Osteocyte (in vitro differentiated cells): ENCODE measurements at regions not wholly inside any gene's neighbourhood (a gene's known extent, or its start where the extent isn't known, plus 50 kb on each side); places are given as distances from the start of the nearest gene placed in this dataset.
"Not testable (repeated sequence)": the region's sequence is repeated elsewhere in the genome, so short reads cannot be mapped to it uniquely, and the experiment has no call there.

ENCODE experiments used
- DNase-seq: peaks from one replicate; pipeline ENCODE4 v3.0.0; 2021; ENCODE audit warnings: mixed read lengths; ENCODE audit not compliant: unreplicated experiment; ENCODE audit errors: extremely low spot score
- H3K27ac Mint-ChIP-seq: one replicate; pipeline ENCODE4 v1.8.0; 2021; ENCODE audit warnings: mild to moderate bottlenecking, mixed read lengths; ENCODE audit not compliant: unreplicated experiment
- H3K27me3 Mint-ChIP-seq: one replicate; pipeline ENCODE4 v1.8.0; 2021; ENCODE audit warnings: mixed read lengths; ENCODE audit not compliant: unreplicated experiment
- H3K36me3 Mint-ChIP-seq: one replicate; pipeline ENCODE4 v1.8.0; 2021; ENCODE audit warnings: mixed read lengths; ENCODE audit not compliant: unreplicated experiment
- H3K4me1 Mint-ChIP-seq: one replicate; pipeline ENCODE4 v1.8.0; 2021; ENCODE audit warnings: mixed read lengths; ENCODE audit not compliant: unreplicated experiment
- H3K4me3 Mint-ChIP-seq: one replicate; pipeline ENCODE4 v1.8.0; 2021; ENCODE audit warnings: mild to moderate bottlenecking, moderate library complexity, mixed read lengths; ENCODE audit not compliant: unreplicated experiment
- H3K9me3 Mint-ChIP-seq: one replicate; pipeline ENCODE4 v1.8.0; 2021; ENCODE audit warnings: mixed read lengths; ENCODE audit not compliant: unreplicated experiment
- CTCF ChIP-seq: fragments of 200-600 bp; sonication (generic); IDR thresholded peaks from 2 replicates; pipeline ENCODE4 v1.5.0; 2021; ENCODE audit warnings: antibody characterized with exemption, mild to moderate bottlenecking, moderate library complexity

GRCh38 chr14:96706893-96707292 is 90.3 kb upstream of the VRK1 start:
- Mint-ChIP-seq H3K9me3 (no peaks in the 10 kb centered on the region), H3K36me3 (no peaks in the 10 kb centered on the region), H3K27me3 (no peaks in the 10 kb centered on the region), H3K4me1 (no peaks in the 10 kb centered on the region), H3K27ac (no peak overlapping the region), H3K4me3 (no peak overlapping the region)
- no peak for DNase-seq
- TF ChIP-seq CTCF: no peak

- Mint-ChIP-seq H3K36me3 (no peaks in the 10 kb centered on the region), H3K4me1 (no peaks in the 10 kb centered on the region), H3K27me3 (no peaks in the 10 kb centered on the region), H3K4me3 (no peak overlapping the region), H3K27ac (no peak overlapping the region), H3K9me3 (no peaks in the 10 kb centered on the region)
- TF ChIP-seq CTCF: no peak
- no peak for DNase-seq
Observed at GRCh38 chr14:96710060-96710666, 87.0 kb upstream of the VRK1 start.

GRCh38 chr14:96711559-96712267 is 85.5 kb upstream of the VRK1 start:
- Mint-ChIP-seq H3K27me3 (peaks cover 2% of the 10 kb centered on the region), H3K4me1 (no peaks in the 10 kb centered on the region), H3K4me3 (no peak overlapping the region), H3K9me3 (no peaks in the 10 kb centered on the region), H3K36me3 (no peaks in the 10 kb centered on the region), H3K27ac (no peak overlapping the region)
- DNase-seq: no peak
- no peak for TF ChIP-seq CTCF

GRCh38 chr14:96713426-96713825 is 83.8 kb upstream of the VRK1 start:
- H3K27me3 Mint-ChIP-seq: peaks cover 2% of the 10 kb centered on the region
- no peak for TF ChIP-seq CTCF
- no peaks in the 10 kb centered on the region for H3K4me1 Mint-ChIP-seq
- H3K27ac Mint-ChIP-seq: no peak overlapping the region
- no peaks in the 10 kb centered on the region for H3K36me3 Mint-ChIP-seq
- DNase-seq: no peak
- no peak overlapping the region for H3K4me3 Mint-ChIP-seq
- H3K9me3 Mint-ChIP-seq: no peaks in the 10 kb centered on the region

GRCh38 chr14:96714537-96714936 is 82.6 kb upstream of the VRK1 start:
- H3K4me1 Mint-ChIP-seq, H3K27me3 Mint-ChIP-seq, H3K36me3 Mint-ChIP-seq, H3K27ac Mint-ChIP-seq, H3K4me3 Mint-ChIP-seq, DNase-seq, H3K9me3 Mint-ChIP-seq: not testable (repeated sequence)
